ENCODE measurements at regions not wholly inside any gene's neighbourhood (a gene's known extent, or its start where the extent isn't known, plus 50 kb on each side); places are given as distances from the start of the nearest gene placed in this dataset.
A peak's percentile ranks its signal among the peaks of the same experiment; 100 is the strongest.

DNA sequence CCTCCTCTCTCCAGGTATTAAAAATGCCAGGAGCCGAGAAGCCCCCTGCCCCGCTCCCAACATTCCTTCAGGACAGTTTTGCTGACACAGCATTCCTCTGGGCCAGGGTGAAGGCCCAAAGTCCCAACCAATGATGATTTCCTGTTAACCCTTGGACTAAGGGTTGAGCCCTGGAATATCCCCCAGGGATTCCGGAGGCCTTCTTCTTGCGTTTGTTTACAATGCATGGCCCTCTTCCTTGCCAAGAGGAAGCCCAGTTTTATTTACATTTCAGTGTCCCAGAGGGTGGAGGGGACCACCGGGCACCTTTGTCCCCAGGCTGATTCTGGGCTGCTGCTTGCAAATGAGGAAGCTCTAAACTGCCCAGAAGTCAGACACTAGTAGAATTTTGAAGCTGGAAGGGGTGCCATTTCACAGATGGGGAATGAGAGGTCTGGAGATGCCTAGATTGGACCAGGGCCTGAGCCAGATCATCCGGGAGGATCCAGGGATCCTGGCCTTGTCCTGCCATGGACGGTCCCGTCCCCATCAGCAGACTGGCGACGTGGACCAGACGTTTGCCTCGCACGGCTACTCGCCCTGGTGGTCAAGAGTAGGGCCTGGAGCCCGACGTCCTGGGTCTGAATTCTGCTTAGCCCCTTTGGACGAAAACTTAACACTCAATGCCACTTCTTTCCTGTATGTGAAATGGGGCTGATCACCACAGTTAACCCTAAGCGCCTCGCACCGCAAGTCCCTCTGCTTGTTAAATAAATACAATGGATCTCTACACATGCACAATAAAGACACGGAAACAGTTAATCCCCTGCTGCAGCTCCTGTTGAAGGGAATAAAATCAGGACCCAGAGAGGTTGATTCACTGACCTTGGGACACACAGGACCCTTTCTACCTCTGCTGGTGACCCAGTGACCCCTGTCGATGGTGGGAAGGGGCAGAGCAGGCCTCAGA, 55.6 kb upstream of the CIBAR2 start (continued):
- TF ChIP-seq, protein P1, sequence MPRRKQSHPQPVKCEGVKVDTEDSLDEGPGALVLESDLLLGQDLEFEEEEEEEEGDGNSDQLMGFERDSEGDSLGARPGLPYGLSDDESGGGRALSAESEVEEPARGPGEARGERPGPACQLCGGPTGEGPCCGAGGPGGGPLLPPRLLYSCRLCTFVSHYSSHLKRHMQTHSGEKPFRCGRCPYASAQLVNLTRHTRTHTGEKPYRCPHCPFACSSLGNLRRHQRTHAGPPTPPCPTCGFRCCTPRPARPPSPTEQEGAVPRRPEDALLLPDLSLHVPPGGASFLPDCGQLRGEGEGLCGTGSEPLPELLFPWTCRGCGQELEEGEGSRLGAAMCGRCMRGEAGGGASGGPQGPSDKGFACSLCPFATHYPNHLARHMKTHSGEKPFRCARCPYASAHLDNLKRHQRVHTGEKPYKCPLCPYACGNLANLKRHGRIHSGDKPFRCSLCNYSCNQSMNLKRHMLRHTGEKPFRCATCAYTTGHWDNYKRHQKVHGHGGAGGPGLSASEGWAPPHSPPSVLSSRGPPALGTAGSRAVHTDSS (CRISPR knock-in tag; conservative IDR thresholded peaks at IDR 0.05) = 0 out of 2 replicates have a peak, but pooled peaks have one; percentile 25
- TF ChIP-seq MLLT10 (CRISPR knock-in tag; IDR thresholded peaks at IDR 0.05) (no peak), TCF7 (IDR thresholded peaks at IDR 0.05; ENCODE audit: low read depth) (peak; percentile 49; the same call in 1 of the 2 replicates), SOX6 (IDR thresholded peaks at IDR 0.05) (no peak), SOX6 (CRISPR knock-in tag; IDR thresholded peaks at IDR 0.05) (peak; percentile 60), LCORL (IDR thresholded peaks at IDR 0.05) (no peak), LCORL (CRISPR knock-in tag; IDR thresholded peaks at IDR 0.05) (peak; percentile 94), ZNF251 (CRISPR knock-in tag; IDR thresholded peaks at IDR 0.05) (no peak), ZNF432 (CRISPR knock-in tag; IDR thresholded peaks at IDR 0.05; ENCODE audit: borderline replicate concordance) (no peak), MYNN (CRISPR knock-in tag; IDR thresholded peaks at IDR 0.05; ENCODE audit: low read depth) (no peak), ZNF598 (CRISPR knock-in tag; IDR thresholded peaks at IDR 0.05; ENCODE audit: borderline replicate concordance) (no peak), NKX3-1 (CRISPR knock-in tag; IDR thresholded peaks at IDR 0.05) (no peak), ZNF7 (CRISPR knock-in tag; IDR thresholded peaks at IDR 0.05) (0 out of 2 replicates have a peak, but pooled peaks have one; percentile 7), FUBP1 (CRISPR knock-in tag; IDR thresholded peaks at IDR 0.05; ENCODE audit: borderline replicate concordance) (no peak), ZZZ3 (CRISPR knock-in tag; IDR thresholded peaks at IDR 0.05; ENCODE audit: borderline replicate concordance) (no peak), ZNF383 (CRISPR knock-in tag; IDR thresholded peaks at IDR 0.05; ENCODE audit: borderline replicate concordance) (no peak), SKI (IDR thresholded peaks at IDR 0.05; ENCODE audit: partially characterized antibody) (no peak), NFE2 (CRISPR knock-in tag; IDR thresholded peaks at IDR 0.05) (no peak), ZNF326 (CRISPR knock-in tag; IDR thresholded peaks at IDR 0.05; ENCODE audit: borderline replicate concordance) (no peak)
- TF ChIP-seq, protein P2, sequence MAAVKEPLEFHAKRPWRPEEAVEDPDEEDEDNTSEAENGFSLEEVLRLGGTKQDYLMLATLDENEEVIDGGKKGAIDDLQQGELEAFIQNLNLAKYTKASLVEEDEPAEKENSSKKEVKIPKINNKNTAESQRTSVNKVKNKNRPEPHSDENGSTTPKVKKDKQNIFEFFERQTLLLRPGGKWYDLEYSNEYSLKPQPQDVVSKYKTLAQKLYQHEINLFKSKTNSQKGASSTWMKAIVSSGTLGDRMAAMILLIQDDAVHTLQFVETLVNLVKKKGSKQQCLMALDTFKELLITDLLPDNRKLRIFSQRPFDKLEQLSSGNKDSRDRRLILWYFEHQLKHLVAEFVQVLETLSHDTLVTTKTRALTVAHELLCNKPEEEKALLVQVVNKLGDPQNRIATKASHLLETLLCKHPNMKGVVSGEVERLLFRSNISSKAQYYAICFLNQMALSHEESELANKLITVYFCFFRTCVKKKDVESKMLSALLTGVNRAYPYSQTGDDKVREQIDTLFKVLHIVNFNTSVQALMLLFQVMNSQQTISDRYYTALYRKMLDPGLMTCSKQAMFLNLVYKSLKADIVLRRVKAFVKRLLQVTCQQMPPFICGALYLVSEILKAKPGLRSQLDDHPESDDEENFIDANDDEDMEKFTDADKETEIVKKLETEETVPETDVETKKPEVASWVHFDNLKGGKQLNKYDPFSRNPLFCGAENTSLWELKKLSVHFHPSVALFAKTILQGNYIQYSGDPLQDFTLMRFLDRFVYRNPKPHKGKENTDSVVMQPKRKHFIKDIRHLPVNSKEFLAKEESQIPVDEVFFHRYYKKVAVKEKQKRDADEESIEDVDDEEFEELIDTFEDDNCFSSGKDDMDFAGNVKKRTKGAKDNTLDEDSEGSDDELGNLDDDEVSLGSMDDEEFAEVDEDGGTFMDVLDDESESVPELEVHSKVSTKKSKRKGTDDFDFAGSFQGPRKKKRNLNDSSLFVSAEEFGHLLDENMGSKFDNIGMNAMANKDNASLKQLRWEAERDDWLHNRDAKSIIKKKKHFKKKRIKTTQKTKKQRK (IDR thresholded peaks at IDR 0.05; ENCODE audit: low read length) = no peak
- TF ChIP-seq, protein P3, sequence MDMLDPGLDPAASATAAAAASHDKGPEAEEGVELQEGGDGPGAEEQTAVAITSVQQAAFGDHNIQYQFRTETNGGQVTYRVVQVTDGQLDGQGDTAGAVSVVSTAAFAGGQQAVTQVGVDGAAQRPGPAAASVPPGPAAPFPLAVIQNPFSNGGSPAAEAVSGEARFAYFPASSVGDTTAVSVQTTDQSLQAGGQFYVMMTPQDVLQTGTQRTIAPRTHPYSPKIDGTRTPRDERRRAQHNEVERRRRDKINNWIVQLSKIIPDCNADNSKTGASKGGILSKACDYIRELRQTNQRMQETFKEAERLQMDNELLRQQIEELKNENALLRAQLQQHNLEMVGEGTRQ (IDR thresholded peaks at IDR 0.05; ENCODE audit: low read depth, low read length) = no peak
- TF ChIP-seq, protein P3 (CRISPR knock-in tag; IDR thresholded peaks at IDR 0.05; ENCODE audit: borderline replicate concordance) = no peak
